Putamen (tissue), 1 donor: ENCODE measurements at regions not wholly inside any gene's neighbourhood (a gene's known extent, or its start where the extent isn't known, plus 50 kb on each side); places are given as distances from the start of the nearest gene placed in this dataset.

ENCODE experiments used
- DNase-seq: peaks from one replicate; pipeline ENCODE4 v3.0.0-alpha.2; 2016; ENCODE audit warnings: low spot score

GRCh38 chr7:88700725-88701124 lies 58.8 kb upstream of the ZNF804B start:
- DNase-seq = no peak

- no peak for DNase-seq
Observed at GRCh38 chr7:88694207-88694606, 65.3 kb upstream of the ZNF804B start.

GRCh38 chr7:88693131-88693530 lies 66.4 kb upstream of the ZNF804B start:
- no peak for DNase-seq

GRCh38 chr7:88692493-88692892 lies 67.0 kb upstream of the ZNF804B start:
- DNase-seq = no peak

GRCh38 chr7:88689821-88690220 lies 69.7 kb upstream of the ZNF804B start:
- no peak for DNase-seq

GRCh38 chr7:88688222-88688621 lies 71.3 kb upstream of the ZNF804B start:
- DNase-seq = no peak

GRCh38 chr7:88686468-88687229 lies 72.9 kb upstream of the ZNF804B start:
- no peak for DNase-seq

GRCh38 chr7:88681682-88682081 lies 77.8 kb upstream of the ZNF804B start:
- DNase-seq = no peak

- DNase-seq = no peak
Observed at GRCh38 chr7:88670536-88670935, 89.0 kb upstream of the ZNF804B start.

- DNase-seq = no peak
Observed at GRCh38 chr7:88669913-88670312, 89.6 kb upstream of the ZNF804B start.

GRCh38 chr7:88668591-88668990 lies 90.9 kb upstream of the ZNF804B start:
- no peak for DNase-seq

- no peak for DNase-seq
Observed at GRCh38 chr7:88666626-88667025, 92.9 kb upstream of the ZNF804B start.

- no peak for DNase-seq
Observed at GRCh38 chr7:88665892-88666514, 93.5 kb upstream of the ZNF804B start.

GRCh38 chr7:88664630-88665233 lies 94.8 kb upstream of the ZNF804B start:
- DNase-seq = no peak

- no peak for DNase-seq
Observed at GRCh38 chr7:88661921-88662320, 97.6 kb upstream of the ZNF804B start.

- no peak for DNase-seq
Observed at GRCh38 chr7:88647825-88648224, 111.7 kb upstream of the ZNF804B start.

- no peak for DNase-seq
Observed at GRCh38 chr7:88638583-88638982, 120.9 kb upstream of the ZNF804B start.

- no peak for DNase-seq
Observed at GRCh38 chr7:88637795-88638194, 121.7 kb upstream of the ZNF804B start.

- DNase-seq = no peak
Observed at GRCh38 chr7:88635149-88635548, 124.4 kb upstream of the ZNF804B start.

- DNase-seq = no peak
Observed at GRCh38 chr7:88629559-88629958, 129.9 kb upstream of the ZNF804B start.

- DNase-seq = no peak
Observed at GRCh38 chr7:88628363-88629085, 131.0 kb upstream of the ZNF804B start.

- DNase-seq = no peak
Observed at GRCh38 chr7:88617185-88617584, 142.3 kb upstream of the ZNF804B start.

GRCh38 chr7:88615336-88615735 lies 144.2 kb upstream of the ZNF804B start:
- DNase-seq = no peak
